ENCODE measurements at regions not wholly inside any gene's neighbourhood (a gene's known extent, or its start where the extent isn't known, plus 50 kb on each side); places are given as distances from the start of the nearest gene placed in this dataset.

DNA sequence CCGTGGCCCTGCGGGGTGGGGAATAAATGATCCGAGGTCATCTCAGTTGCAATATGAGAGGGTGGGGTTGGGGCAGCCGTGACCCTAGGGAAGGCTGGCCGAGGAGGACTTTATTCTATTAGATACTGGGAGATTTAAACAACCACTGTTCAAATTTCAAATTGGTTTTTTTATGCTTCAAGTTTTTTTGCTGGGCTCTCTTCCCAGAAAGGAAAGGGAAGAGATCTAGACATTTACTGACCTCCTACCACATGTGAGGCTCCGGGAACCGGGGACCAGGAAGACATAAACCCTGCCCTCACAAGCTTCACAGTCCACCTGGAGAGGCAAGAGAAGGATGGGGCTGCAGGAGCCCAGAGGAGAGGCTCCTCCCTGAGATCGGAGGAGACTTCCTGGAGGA lies 207.3 kb downstream of the FOXD2 start:
- no peak overlapping the region for H3K56ac ChIP-seq (replicated peaks; ENCODE audit: insufficient read length, low read depth, low read length)
- H4K20me1 ChIP-seq (replicated peaks in 1 of 2; ENCODE audit: control insufficient read depth in 1 of 2, insufficient read depth in 2 of 2, low read length in 2 of 2) = no peaks in the 10 kb centered on the region
- H3K23me2 ChIP-seq (ENCODE audit: low read depth, low read length) = no peaks in the 10 kb centered on the region
- H3K4me2 ChIP-seq (ENCODE audit: insufficient read depth in 1 of 2, low read depth in 2 of 2, low read length in 2 of 2) = no peak overlapping the region
- H2BK12ac ChIP-seq (ENCODE audit: low read depth, low read length) = no peak overlapping the region
- no peak for FAIRE-seq
- H2BK5ac ChIP-seq (ENCODE audit: low read depth, low read length) = no peak overlapping the region
- no peak overlapping the region for H2BK20ac ChIP-seq (ENCODE audit: low read length)
- H3K27me3 ChIP-seq (replicated peaks in 1 of 4; ENCODE audit: control insufficient read depth in 3 of 4, extremely low read depth in 1 of 4, insufficient read depth in 3 of 4, low read length in 3 of 4) = peaks cover 0 to 3% (median 0%) of the 10 kb centered on the region in 4 experiments; a peak in 1 of 7 replicates
- H2AK5ac ChIP-seq (ENCODE audit: low read depth, low read length) = no peak overlapping the region
- no peaks in the 10 kb centered on the region for H3K79me1 ChIP-seq (ENCODE audit: low read depth, low read length)
- H3K9ac ChIP-seq (replicated peaks in 1 of 4; ENCODE audit: extremely low read depth in 1 of 4, low read depth in 3 of 4, low read length in 3 of 4) = no peak overlapping the region
- ChIA-PET CTCF (ENCODE audit: partially characterized antibody) (interaction anchor here (0.7 to 3.1 kb wide), 11 partner anchors 12 to 124 kb away, joined by 3 to 12 read pairs (median 5); no protein-coding TSS in a partner anchor), POLR2A (ENCODE audit: partially characterized antibody) (no interaction called here)
- no peak overlapping the region for H3K14ac ChIP-seq (ENCODE audit: insufficient read length)
- no peak overlapping the region for H4K5ac ChIP-seq (ENCODE audit: insufficient read length, low read depth, low read length)
- H3K4me1 ChIP-seq (replicated peaks in 1 of 4; ENCODE audit: control insufficient read depth in 3 of 4, insufficient read depth in 4 of 4, low read length in 3 of 4) = no peaks in the 10 kb centered on the region
- no peak overlapping the region for H2AFZ ChIP-seq (ENCODE audit: low read length)
- no peak overlapping the region for H2BK120ac ChIP-seq (replicated peaks; ENCODE audit: low read depth, low read length)
- DNase-seq (ENCODE audit: low read depth in 1 of 2, low spot score in 2 of 2) = no peak
- 88% methylated on average over 7 of the region's 8 CpGs; no CpG with 5 or more reads in 1 of the 2 experiments for WGBS, 2 experiments (ENCODE audit: extremely low coverage in 1 of 2, insufficient coverage in 1 of 2, insufficient read length in 1 of 2, insufficient replicate concordance in 2 of 2, low coverage in 1 of 2, low lambda C conversion rate in 2 of 2, missing lambda C conversion rate in 1 of 2)
- H3K36me3 ChIP-seq (ENCODE audit: control insufficient read depth in 2 of 4, insufficient read depth in 4 of 4, low read length in 3 of 4) = no peaks in the 10 kb centered on the region
- no peak overlapping the region for H4K91ac ChIP-seq (replicated peaks; ENCODE audit: insufficient read length, low read length)
- H3K9me3 ChIP-seq (ENCODE audit: insufficient read depth in 2 of 2, low read depth in 1 of 2, low read length in 1 of 2) = no peaks in the 10 kb centered on the region
- H3K27ac ChIP-seq (ENCODE audit: low read depth, low read length) = no peak overlapping the region
- TF ChIP-seq CBX8 (IDR thresholded peaks at IDR 0.05; ENCODE audit: borderline replicate concordance, low read depth, low read length) (no peak), POLR2AphosphoS5 (IDR thresholded peaks at IDR 0.05; ENCODE audit: low read depth, low read length) (no peak), TCF12 (IDR thresholded peaks at IDR 0.05; ENCODE audit: low read depth, low read length) (no peak), NANOG (IDR thresholded peaks at IDR 0.05; ENCODE audit: insufficient read depth, low read depth, low read length, poor library complexity, severe bottlenecking) (no peak), BCL11A (IDR thresholded peaks at IDR 0.05; ENCODE audit: low read depth in 2 of 2, low read length in 2 of 2) (no peak), GTF2F1 (IDR thresholded peaks at IDR 0.05; ENCODE audit: borderline replicate concordance, low read depth, low read length) (no peak), SIX5 (IDR thresholded peaks at IDR 0.05; ENCODE audit: low read depth, low read length) (no peak), RBBP5 (IDR thresholded peaks at IDR 0.05; ENCODE audit: borderline replicate concordance, low read depth, low read length) (no peak), CHD1 (IDR thresholded peaks at IDR 0.05; ENCODE audit: low read depth, low read length) (no peak)
- H3K23ac ChIP-seq (ENCODE audit: insufficient read length) = no peak overlapping the region
- H3K4me3 ChIP-seq (ENCODE audit: extremely low read depth in 1 of 4, insufficient read depth in 2 of 4, low read depth in 3 of 4, low read length in 4 of 4) = no peak overlapping the region
- no peak overlapping the region for H4K8ac ChIP-seq (ENCODE audit: extremely low read depth, insufficient read depth, low read length)
- H3K4ac ChIP-seq (replicated peaks; ENCODE audit: insufficient read length, low read depth, low read length) = no peak overlapping the region
- H2BK15ac ChIP-seq (ENCODE audit: low read length) = no peak overlapping the region
- no peak overlapping the region for H3K18ac ChIP-seq (ENCODE audit: extremely low read depth, low read length)
- no peaks in the 10 kb centered on the region for H3K79me2 ChIP-seq (ENCODE audit: control insufficient read depth in 1 of 2, insufficient read depth in 2 of 2, low read length in 2 of 2)

Data from H1 (cell line).